C1 segment of cervical spinal cord (tissue), 14 donors: ENCODE measurements at regions not wholly inside any gene's neighbourhood (a gene's known extent, or its start where the extent isn't known, plus 50 kb on each side); places are given as distances from the start of the nearest gene placed in this dataset.

Experiments used
- DNase-seq, 14 donors: peaks; one replicate each; lab custom pipeline; 2025; lab: John Stamatoyannopoulos, UW

DNA sequence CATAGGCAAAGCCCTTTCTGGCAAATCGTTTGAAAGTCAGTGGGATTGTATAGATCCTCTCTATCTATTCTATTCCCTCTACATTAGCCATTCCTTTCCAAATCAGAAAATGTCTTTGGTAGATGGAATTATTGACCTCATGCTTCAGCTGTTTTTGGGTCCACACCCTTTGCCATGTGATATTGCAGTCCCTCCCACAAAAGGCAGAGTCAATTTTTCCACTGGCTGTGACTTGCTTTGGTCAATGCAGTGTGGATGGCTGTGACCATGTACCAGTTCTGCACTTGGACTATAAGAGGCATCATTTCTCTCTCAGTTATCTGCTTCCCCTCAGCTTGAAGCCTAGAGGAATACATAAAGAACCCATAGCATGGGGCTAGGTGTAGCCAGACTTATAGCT lies 332.9 kb downstream of the PTEN start:
- no peak for DNase-seq

DNA sequence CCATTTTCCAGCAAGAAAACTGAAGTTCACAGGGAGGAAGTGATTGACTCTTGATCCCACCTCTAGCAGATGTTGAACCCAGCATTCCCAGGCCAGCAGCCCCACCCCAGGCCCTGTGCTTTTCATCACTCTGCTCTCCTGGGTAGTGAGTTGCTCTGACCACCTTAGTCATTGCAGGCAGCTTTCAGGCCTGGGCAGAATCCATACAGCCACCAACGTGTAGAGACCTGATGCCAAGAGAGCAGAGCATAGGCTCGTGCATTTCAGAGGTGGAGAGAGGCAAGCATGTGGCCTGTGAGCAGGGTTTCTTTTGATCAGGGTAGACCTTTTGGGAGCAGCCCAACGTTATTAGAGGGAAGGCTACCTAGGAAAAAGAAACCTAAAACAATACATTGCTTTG lies 334.6 kb downstream of the PTEN start:
- DNase-seq = no peak

DNA sequence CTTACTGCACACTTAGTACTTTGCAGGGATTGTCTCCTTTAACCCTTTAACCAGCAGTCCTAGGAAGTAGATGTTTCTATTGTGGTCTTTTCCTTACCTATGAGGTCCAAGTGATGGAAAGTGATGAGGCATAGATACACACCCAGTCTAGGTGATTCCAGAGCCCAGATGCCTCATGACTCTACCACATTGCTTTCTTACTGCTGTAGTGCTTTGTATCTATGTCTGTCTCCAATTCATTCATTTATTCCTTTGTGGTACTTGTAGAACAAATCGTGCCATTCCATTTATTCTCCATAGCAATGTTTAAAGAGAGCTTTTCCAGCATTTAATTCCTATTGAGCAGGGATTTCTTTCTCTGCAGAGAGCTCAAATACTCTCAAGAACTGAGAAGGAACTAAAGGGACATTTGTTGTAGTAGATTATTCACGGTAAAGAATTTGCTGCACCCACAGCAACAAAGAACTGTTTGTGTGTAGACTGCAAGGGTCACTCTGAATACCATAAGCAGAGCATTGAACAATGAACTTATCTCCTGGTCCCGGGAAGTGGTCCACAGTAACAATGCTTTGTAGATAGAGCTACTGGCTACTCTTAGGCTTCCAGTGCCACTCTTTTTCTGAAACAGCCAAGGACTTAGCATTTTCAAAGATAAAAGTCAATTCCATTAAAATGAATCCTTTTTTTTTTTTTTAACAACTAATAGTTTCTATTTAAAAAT lies 337.0 kb downstream of the PTEN start:
- DNase-seq = no peak

DNA sequence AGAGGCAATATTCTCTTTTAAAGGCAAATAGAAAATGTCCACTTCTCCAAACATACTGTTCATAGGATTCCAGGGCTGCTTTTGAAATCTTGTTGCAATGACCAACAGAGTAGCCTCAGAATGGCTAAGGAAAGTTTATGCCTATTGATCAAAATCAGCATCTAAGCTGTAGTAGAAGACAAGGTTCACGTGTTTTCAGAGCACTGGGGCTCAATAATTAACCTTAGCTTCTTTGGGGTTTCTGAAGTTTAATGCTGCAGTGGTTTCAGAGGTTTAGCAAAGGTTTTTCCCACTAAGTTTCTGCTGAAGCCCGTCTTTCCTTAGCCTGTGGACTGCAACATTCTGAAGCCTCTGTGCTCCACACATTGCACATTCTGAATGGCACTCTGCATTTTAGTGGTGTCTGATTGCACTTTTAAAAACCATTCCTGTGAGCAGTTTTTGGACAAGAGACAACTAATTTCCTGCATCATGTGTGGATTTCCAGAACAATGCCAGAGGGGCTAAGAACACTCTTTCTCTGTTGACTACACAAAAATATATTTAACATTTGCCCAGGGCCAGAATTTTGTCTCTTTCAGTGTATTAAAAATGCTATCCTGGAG lies 342.5 kb downstream of the PTEN start:
- no peak for DNase-seq

DNA sequence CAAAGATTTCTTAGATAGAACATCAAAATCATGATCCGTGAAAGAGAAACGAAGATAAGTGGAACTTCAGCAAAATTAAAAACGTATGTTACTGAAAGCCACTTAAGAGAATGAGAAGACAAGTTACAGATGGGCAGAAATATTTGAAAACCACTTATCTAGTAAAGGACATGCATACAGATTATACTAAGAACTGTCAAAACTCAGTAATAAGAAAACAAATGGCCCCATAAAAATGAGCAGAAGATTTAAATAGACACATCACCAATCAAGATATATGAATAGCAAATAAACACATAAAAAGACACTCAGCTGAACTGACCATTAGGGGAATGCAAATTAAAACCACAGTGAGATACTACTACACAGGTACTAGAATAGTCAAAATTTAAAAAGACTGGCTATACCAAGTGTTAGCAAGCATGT lies 343.7 kb downstream of the PTEN start:
- no peak for DNase-seq

DNA sequence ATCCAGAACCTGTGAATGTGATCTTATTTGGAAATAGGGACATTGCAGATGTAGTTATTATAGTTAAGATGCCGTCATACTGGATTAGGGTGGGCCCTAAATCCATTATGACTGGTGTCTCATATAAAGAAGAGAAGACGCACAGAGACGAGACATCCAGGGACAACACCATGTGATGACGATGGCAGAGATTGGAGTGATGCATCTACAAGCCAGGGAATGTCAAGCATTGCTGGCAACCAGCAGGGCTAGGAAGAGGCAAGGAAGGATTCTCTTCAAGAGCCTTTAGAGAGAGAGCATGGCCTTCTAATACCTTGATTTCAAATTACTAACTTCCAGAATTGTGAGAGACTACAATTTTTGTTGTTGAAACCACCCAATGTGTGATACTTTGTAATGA lies 345.8 kb downstream of the PTEN start:
- no peak for DNase-seq

DNA sequence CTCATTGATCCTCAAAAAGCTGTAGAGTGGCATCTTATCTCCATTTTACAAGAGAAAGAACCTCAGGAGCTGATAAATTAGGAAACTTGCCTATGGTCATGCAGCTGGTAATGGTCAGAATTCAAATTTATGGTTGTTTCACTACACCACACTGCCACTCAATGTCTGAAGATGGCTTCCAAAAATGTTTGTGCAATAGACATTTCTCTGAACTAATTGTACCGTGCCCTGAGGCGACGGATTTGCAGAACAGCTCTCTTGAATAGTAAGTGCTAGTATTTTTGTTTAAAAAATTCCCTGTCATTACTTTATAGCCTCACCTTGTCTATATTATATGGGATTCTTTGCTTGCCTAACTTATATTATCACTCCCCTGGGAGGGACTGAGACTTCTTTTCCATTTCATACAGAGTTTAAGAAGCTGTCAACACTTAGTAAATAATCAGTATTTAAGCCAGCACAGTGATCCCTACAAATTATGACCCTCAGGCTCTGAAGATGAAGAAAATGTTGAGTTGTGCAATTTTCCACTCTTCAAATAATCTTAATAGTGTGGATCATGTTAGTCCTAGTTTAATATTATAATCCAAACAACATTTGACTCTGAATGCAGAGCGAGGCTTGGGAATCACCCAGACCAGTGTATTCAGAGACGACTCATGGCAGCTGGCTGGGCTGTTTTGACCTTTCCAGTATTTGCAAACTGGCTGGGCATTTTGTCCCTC lies 346.6 kb downstream of the PTEN start:
- no peak for DNase-seq

DNA sequence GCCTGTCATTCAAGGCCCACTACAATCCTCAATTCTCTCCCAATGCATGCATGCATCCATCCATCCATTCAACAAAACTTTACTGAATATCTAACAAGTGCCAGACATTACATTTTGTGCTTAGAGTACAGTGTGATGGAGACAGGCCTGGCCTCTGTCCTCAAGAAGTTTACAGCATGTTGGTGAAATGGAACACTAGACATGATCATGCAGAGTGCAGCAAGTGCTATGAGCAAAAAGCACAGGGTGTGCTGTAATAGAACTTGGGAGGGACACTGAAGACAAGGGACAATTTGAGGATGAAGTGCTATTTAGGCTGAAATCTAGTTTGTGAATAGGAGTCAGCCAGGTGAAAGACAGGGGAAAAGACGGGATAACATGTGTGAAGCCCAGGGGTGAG lies 347.8 kb downstream of the PTEN start:
- no peak for DNase-seq

DNA sequence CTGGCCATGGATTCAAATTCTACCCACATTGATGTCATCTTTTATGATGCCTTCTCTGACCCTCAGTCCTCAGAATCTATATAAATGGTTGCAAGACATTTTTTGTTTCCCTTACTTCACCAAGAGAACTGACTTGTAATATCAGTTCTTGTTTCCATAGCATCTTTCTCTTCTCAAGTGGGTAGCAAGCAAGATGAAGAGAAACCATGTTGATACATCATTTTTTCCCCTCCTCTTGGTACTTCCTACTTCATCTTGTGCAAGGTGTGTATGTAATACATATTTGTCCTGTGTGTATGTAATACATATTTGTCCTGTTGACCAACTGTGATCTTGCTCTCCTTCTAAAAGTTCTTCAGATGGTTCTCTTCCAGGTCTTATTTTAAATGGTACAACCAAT lies 348.6 kb downstream of the PTEN start:
- DNase-seq = no peak

DNA sequence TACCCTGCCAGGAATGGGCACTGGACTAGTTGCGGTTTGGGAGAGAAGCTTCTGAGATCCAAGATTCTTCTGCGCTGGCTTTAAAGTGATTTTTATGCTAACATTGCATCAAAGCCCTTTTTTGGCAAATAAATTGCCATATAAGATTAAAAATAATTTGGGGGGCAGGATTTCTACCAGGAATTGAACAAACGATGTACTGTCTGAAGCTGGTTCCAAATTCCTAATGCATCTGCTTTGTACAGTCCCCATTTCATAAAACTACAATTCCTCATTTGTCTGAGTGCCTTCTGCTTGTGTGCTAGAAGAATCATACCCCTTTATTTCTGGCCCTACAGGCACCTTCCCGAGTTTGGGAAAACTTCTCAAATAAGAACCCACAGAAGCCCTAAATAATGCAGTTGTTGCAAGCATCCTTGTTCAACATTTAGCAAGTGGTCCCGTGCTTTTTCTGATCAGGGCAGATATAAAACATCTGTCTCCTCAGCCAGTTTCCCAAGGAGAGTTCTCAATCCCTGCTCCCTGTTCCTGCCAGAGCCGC lies 349.7 kb downstream of the PTEN start:
- no peak for DNase-seq

DNA sequence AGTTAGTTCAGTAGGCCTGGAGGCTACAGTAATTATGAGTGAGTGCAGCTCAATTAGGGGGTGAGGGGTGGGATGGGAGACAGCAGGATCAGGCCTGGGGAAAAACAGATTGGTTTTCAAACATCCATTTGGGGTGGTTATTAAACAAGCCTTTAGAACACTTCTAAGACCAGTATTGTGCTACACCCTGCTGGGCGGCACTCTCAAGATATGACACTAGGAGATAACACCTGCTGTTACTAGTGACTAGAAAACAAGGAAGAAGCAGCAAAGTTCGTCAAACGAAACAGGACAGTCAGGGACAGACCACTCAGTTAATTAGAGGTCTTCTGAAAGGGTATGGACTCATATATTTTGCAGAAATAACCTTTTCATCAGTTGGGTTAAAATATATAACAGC lies 353.6 kb downstream of the PTEN start:
- DNase-seq = no peak

DNA sequence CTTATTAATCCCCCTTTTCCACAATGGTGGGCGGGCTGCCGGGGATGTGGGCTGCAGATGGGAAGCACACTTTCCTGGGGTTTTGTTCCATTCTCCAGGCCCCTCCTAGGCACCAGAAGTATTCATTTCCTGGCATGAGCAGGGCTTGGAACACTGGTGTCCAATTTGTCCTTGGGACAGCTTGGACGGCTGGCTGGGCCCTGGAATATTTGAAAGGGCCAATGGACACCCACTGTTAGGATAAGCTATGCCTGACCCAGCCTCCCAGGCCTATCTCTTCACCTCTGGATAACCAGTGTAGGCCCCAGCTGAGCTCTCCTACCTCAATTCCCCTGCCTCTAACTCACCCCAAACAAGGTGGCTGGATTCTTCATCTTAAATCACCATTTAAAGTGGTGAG lies 354.9 kb downstream of the PTEN start:
- no peak for DNase-seq

DNA sequence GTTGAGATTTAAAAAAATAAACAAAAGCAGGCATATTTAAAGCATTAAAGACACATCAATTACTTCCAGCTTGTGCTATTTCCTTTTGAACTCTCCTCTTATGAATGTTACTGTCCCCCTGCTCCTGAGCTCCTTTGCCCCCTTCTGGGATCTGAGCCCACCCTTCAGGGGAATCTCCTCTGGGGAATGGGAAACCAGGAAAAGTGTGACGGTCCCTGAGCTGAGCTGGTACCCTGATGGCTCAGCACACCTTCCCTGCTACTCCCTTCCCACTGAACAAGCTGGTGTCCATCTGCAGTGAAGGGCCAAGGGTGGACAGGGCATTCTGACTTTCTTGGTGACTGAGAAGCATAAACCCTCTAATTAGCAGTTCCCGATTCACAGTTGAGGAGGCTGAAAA lies 356.3 kb downstream of the PTEN start:
- DNase-seq = no peak

DNA sequence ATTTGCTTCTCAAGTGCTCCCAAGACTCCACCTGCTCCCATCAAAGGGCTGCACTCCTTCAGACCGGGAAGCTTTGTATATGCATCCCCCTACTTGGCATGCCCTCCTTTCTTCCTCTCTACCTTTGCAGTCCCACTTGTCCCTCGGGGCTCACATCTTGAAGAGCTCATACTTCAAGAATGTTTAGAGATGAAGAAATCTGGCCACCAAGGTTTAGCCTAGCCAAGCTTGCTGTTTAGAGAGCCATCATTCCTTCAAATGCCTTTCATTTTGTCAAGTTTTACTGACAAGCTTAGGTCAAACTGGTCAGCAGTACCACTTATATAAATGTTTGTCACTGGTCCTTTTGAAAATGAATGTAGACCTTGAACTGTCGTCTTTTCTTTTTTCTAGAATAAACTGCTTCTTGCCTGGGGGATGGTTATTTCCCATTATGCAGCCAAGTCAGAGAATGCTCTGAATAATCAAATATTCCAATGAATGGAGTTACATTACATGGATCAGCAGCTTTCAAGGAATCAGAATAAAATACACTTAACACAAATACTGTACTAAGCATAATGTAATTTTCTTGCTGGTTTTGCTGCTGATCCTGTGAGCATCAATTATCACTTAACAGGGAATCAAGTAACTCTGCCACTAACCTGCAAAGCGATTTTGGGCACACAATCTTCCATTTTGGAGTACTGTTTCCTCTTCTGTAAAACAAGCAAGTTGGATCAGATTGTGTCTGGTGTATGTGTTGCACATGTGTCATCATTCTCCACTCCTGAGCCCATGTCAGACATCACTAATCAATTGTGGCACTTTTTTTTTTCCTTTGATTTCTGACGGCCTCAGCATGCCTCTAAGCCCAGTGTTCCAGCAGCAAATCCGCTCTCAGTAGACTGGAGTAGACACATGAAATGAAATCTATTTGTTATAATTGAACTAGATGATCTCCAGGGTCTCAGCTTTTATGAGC lies 357.9 kb downstream of the PTEN start:
- no peak for DNase-seq

DNA sequence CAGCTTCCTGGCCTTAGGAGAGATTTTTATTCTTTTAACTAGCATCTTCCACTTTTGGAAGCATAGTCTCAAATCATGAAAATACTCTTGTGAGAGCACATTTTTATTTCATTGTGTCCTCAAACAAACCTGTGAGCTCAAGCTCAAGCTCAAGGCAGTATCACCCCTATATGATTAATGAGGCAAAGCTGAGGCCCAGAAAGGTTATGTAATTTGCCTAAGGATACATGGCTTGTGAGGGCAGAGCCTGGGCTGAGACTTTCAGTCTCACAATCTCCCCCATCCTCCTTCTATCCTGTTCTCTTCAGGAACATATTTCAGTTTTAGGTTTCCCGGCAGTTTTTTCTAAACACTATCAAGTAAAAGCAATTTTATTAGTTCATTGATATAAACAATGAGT lies 359.5 kb downstream of the PTEN start:
- DNase-seq = no peak
